Stimulated activated naive CD8-positive, alpha-beta T cell treated with anti-CD3 and anti-CD28 coated beads, Interleukin-15, amount 100 ng/mL, for 72 hours (primary cell): ENCODE measurements at regions not wholly inside any gene's neighbourhood (a gene's known extent, or its start where the extent isn't known, plus 50 kb on each side); places are given as distances from the start of the nearest gene placed in this dataset.

Experiments
- ATAC-seq: fragments of 150-1000 bp; cut with Tn5 transposase; 2 replicates; pipeline ENCODE4 v1.10.0; 2021; ENCODE audit warnings: mild to moderate bottlenecking, moderate library complexity
- DNase-seq, 2 donors: peaks; one replicate each; pipeline ENCODE4 v3.0.0; 2021 to 2022
- H3K27ac Mint-ChIP-seq, 2 donors: one replicate each; pipeline ENCODE4 v1.8.0; 2022; ENCODE audit warnings: mild to moderate bottlenecking in 2 of 2, mixed read lengths in 2 of 2, moderate library complexity in 2 of 2
- H3K27me3 Mint-ChIP-seq: one replicate; pipeline ENCODE4 v1.8.0; 2022; ENCODE audit warnings: mixed read lengths
- H3K4me1 Mint-ChIP-seq: one replicate; pipeline ENCODE4 v1.8.0; 2022; ENCODE audit warnings: mild to moderate bottlenecking, mixed read lengths
- H3K4me3 Mint-ChIP-seq, 2 donors: one replicate each; pipeline ENCODE4 v1.8.0; 2022; ENCODE audit warnings: mild to moderate bottlenecking in 2 of 2, mixed read lengths in 2 of 2, moderate library complexity in 1 of 2
- H3K9me3 Mint-ChIP-seq, 2 donors: one replicate each; pipeline ENCODE4 v1.8.0; 2022; ENCODE audit warnings: mixed read lengths in 2 of 2

DNA sequence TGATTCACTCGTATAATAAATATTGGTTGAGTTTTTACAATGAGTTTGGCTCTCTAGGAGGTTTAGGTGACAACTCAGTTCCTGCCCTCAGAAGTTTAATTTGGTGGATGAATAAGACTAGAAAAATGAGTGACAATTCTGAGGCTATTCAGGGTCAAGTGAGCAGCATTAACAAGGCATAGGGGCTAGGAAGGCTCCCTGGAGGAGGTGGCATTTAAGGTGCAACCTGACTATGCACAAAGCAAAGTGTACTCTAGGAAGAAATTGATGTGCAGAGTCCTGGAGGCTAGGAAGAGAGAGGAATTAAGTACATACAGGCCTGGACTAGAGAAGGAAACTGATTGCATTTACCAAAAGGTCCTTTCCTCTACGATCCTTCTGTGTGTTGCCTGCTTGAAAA, 440.3 kb downstream of the MED13L start:
- Mint-ChIP-seq H3K27me3 (no peaks in the 10 kb centered on the region), H3K4me1 (no peaks in the 10 kb centered on the region), H3K27ac (no peak overlapping the region), H3K4me3 (no peak overlapping the region), H3K9me3 (peaks cover 0 to 7% of the 10 kb centered on the region in 2 donors)
- DNase-seq: no peak
- no peak for ATAC-seq

DNA sequence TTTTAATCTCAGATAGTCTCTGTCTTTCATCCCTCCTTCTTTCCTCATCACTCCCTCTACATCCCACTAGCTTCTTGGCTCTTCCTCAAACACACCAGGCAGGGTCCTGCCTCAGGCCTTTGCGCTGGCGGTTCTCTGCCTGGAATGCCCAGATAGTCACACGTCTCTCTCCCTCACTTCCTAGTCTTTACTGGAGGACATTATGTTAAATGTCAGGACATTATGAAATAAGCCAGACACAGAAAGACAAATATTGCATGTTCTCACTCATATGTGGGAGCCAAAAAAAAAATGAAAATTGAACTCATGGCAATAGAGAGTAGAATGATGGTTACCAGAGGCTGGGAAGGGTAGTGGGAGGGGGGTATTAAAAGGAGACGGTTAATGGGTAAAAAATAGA, 442.0 kb downstream of the MED13L start:
- no peaks in the 10 kb centered on the region for H3K4me1 Mint-ChIP-seq
- no peak for DNase-seq
- no peak overlapping the region for H3K27ac Mint-ChIP-seq
- H3K4me3 Mint-ChIP-seq: no peak overlapping the region
- H3K9me3 Mint-ChIP-seq: peaks cover 0 to 7% of the 10 kb centered on the region in 2 donors
- ATAC-seq: no peak
- no peaks in the 10 kb centered on the region for H3K27me3 Mint-ChIP-seq

DNA sequence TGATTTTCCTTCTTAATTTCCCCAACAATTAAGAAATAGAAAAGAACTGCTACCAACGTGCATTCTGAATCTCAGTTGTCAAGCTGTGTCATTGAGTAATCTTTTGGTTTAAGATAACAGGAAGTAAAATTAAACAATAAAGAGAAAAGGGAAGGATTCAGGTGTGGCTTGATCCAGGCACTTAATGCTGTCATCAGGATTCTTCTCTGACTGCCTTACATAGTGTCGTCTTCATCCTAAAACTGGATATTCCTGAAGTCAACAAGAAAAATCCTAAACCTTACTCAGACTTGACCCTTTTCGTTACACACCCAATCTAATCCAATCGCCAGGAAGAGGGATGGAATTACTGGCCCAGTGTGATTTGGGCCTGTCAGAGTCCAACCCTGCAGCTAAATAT, 443.8 kb downstream of the MED13L start:
- Mint-ChIP-seq H3K9me3 (peaks cover 0 to 7% of the 10 kb centered on the region in 2 donors), H3K4me3 (no peak overlapping the region), H3K27ac (no peak overlapping the region), H3K4me1 (no peaks in the 10 kb centered on the region), H3K27me3 (no peaks in the 10 kb centered on the region)
- ATAC-seq: no peak
- no peak for DNase-seq

DNA sequence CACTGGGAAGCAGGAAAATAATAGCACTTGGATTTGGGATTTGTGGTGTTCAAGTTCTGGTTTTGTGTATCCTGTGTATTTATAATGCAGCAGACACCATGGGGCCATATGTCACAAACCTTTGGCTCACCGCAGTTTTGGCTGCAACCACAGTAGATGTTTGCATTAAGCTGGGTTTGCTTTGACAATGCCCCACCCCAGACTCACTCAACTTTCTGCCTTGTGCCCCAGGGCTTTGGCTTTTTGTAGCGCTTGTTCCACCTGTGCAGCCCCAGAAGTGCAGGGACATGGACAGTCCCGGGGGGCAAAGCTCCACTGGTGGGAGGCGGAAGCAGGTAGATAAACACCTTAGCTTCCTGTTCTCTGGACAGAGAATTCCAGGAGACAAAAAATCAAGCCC, 446.9 kb downstream of the MED13L start:
- DNase-seq: no peak
- H3K27me3 Mint-ChIP-seq: no peaks in the 10 kb centered on the region
- peaks cover 0 to 7% of the 10 kb centered on the region in 2 donors for H3K9me3 Mint-ChIP-seq
- no peak overlapping the region for H3K27ac Mint-ChIP-seq
- no peak overlapping the region for H3K4me3 Mint-ChIP-seq
- no peaks in the 10 kb centered on the region for H3K4me1 Mint-ChIP-seq
- no peak for ATAC-seq

DNA sequence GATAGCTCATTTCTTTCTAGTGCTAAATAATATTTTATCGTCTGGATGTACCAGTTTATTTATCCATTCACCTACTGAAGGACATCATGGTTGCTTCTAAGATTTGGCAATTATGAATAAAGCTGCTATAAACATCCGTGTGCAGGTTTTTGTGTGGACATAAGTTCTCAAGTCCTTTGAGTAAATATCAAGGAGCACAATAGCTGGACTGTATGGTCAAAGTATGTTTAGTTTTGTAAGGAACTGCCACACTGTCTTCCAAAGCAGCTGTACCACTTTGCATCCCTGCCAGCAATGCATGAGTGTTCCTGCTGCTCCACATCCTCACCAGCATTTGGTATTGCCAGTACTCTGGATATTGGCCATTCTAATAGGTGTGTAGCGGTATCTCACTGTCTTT, 447.4 kb downstream of the MED13L start:
- no peak overlapping the region for H3K4me3 Mint-ChIP-seq
- ATAC-seq (no peak), DNase-seq (no peak)
- no peaks in the 10 kb centered on the region for H3K4me1 Mint-ChIP-seq
- H3K27ac Mint-ChIP-seq: no peak overlapping the region
- H3K9me3 Mint-ChIP-seq: peaks cover 0 to 7% of the 10 kb centered on the region in 2 donors
- no peaks in the 10 kb centered on the region for H3K27me3 Mint-ChIP-seq

DNA sequence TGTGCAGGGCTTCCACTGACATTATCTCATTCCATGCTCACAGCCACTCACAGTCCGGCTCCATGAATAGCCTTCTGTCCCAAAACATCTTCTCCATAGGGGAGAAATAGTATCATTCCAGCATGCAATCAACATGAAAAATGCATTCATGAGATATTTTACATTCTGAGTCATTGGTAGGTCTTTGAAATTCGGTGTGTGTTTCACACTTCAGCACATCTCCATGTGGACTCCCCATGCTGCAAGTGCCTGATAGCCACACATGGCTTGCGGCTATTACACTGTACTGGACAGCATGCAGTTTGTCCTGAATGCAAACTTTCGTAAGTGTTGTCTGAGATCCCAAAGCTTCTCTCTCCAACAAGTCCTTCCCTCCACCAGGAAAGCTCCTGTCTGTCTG, 449.3 kb downstream of the MED13L start:
- Mint-ChIP-seq H3K27me3 (peaks cover 10% of the 10 kb centered on the region), H3K27ac (no peak overlapping the region), H3K9me3 (peaks cover 0 to 13% of the 10 kb centered on the region in 2 donors), H3K4me3 (no peak overlapping the region), H3K4me1 (no peaks in the 10 kb centered on the region)
- ATAC-seq (no peak), DNase-seq (no peak)

DNA sequence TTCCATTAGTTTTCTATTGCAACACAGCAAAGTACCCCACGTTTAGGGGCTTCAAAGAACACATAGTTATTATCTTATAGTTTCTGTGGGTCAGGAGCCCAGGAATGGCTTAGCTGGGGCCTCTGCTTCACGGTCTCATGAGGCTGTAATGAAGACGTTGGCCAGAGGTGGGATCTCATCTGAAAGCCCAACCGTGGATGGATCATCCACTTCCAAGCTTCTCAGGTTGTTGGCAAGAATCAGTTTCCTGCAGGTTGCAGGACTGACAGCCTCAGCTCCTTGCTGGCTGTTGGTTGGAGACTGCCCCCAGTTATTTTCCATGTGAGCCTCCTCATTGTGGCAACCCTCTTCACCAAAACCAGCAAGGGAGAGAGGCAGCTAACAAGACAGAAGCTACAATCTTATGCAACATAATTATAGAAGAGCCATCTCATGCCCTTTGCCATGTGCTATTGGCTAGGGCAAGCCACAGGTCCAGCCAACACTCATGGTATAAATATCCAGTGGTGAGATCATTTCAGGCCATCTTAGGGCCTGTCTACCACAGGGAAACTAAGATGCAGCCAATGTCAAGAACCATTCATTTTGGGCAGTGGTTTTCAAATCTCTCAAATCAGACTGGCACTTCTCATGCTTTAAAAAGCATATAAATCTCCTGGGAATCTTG, 452.4 kb downstream of the MED13L start:
- peaks cover 18% of the 10 kb centered on the region for H3K27me3 Mint-ChIP-seq
- no peaks in the 10 kb centered on the region for H3K4me1 Mint-ChIP-seq
- no peak for ATAC-seq
- peaks cover 0 to 9% of the 10 kb centered on the region in 2 donors for H3K9me3 Mint-ChIP-seq
- no peak overlapping the region for H3K27ac Mint-ChIP-seq
- DNase-seq: no peak
- no peak overlapping the region for H3K4me3 Mint-ChIP-seq

DNA sequence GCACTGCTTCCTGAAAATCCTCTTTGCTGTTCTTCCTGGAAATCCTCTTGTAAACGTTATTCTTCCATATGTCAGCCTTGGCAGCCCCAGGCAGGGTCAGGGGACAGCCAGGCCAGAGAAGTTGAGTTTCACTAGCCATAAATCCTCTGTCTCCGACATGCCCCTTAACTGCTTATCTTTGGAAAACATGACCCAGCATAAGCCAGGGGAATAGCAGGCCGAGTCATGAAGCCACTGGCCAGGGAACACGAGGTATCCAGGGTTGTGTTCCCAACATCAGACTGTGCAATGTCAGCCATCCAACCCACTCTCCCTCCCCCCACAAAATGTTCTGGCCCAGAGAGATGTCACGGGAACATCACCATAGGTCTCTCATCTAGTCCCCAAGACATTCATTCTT, 453.9 kb downstream of the MED13L start:
- Mint-ChIP-seq H3K9me3 (peaks cover 0 to 9% of the 10 kb centered on the region in 2 donors), H3K4me1 (no peaks in the 10 kb centered on the region), H3K4me3 (no peak overlapping the region), H3K27ac (peak overlapping the region in 1 of 2 donors; percentile 21), H3K27me3 (peaks cover 27% of the 10 kb centered on the region)
- DNase-seq (no peak), ATAC-seq (no peak)

DNA sequence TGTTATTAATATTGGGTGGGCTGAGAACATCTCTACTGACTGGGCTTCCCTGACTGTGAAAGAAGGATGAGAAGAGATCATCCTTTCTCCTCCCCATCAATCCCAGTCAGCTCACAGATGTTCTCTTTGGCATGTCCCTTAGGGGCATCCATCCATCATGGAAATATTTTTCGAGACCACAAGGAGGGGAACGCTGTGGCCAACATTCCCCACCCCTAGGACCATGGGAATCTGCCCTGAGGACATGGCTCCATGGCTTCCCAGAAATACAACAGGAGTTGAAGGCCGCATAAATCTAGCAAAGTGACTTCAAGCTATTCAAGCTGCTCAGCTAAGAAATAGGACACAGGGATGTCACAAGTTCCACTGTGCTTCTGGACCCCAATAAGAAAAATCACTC, 456.8 kb downstream of the MED13L start:
- Mint-ChIP-seq H3K27ac (no peak overlapping the region), H3K27me3 (peaks cover 37% of the 10 kb centered on the region), H3K4me1 (no peaks in the 10 kb centered on the region), H3K4me3 (no peak overlapping the region), H3K9me3 (peaks cover 0 to 9% of the 10 kb centered on the region in 2 donors)
- DNase-seq (no peak), ATAC-seq (no peak)

DNA sequence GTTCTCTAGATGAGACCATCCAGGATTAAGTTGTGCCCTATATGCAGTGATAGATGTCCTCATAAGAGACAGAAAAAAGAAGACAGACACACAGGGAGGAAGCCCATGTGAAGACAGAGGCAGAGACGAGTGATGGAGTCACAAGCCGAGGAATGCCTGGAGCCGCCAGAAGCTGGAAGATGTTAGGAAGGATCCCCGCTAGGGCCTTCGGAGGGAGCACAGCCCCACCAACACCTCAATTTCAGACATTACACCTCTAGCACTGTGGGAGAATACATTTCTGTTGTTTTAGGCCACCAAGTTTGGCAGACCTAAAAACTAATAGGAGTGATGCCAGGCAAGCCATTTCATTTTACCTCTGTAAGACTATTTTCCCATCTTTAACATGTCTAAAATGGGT, 458.5 kb downstream of the MED13L start:
- no peak for DNase-seq
- Mint-ChIP-seq H3K4me1 (no peaks in the 10 kb centered on the region), H3K27me3 (peaks cover 42% of the 10 kb centered on the region), H3K27ac (no peak overlapping the region), H3K9me3 (peaks cover 0 to 16% of the 10 kb centered on the region in 2 donors), H3K4me3 (no peak overlapping the region)
- no peak for ATAC-seq

DNA sequence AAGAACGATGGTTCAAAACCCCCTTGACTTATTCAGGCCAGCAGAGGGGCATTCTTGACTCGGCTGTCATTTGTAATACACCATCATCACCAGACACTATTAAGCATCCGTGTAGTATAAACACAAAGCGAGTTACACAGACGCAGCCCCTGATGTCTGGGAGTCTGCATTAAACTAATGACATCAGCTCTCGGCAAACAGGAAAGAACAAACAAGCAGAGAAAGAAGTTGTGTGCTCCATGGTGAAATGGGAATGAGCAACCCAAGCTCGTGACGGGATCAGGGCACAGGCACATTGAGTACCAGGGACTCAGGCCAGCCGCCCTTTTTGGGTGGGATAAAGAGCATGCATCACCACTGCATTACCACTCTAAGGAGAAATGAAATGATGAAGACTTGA, 460.1 kb downstream of the MED13L start:
- no peak for DNase-seq
- Mint-ChIP-seq H3K27ac (no peak overlapping the region), H3K9me3 (peaks cover 5 to 17% of the 10 kb centered on the region in 2 donors), H3K4me3 (no peak overlapping the region), H3K4me1 (no peaks in the 10 kb centered on the region), H3K27me3 (peaks cover 34% of the 10 kb centered on the region)
- no peak for ATAC-seq

DNA sequence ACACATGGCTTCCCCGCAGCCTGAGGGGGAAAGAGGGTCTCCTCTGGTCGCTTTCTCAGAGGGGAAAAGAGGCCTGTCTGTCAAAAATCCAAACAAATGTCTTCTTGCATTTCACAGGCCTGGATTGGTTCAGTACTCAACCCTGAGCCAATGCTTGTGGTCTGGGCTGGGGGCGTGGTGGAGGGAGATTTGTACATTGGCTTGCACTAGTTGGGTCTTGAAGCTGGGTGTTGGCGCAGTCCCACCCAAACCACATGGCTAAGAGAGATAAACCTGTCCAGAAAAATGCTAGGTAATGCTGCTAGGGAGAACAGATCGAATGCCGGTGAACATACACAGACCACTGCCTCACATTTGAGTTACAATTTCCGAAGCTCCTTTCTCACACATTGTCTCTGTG, 461.6 kb downstream of the MED13L start:
- DNase-seq (no peak), ATAC-seq (no peak)
- Mint-ChIP-seq H3K4me1 (no peaks in the 10 kb centered on the region), H3K9me3 (peaks cover 9 to 21% of the 10 kb centered on the region in 2 donors), H3K4me3 (no peak overlapping the region), H3K27me3 (peaks cover 26% of the 10 kb centered on the region), H3K27ac (no peak overlapping the region)

DNA sequence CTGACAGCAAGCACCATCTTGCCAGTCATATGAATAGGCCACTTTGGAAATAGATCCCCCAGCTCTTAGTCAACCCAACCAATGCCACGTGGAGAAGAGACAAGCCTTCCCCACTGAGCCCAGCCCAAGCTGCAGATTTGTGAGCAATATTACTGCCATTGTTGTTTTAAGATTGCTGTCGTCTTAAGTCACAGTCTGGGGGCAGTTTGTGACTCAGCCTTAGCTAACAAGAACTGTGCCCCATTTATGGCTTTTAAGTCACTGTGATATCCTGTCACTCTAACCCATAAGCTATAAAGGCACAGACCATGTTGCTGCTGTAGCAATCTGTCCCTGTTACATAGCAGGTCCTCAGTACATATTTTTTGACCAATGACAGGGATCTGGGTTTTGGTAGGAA, 464.2 kb downstream of the MED13L start:
- Mint-ChIP-seq H3K4me1 (no peaks in the 10 kb centered on the region), H3K27me3 (peaks cover 26% of the 10 kb centered on the region), H3K9me3 (peaks cover 15 to 26% of the 10 kb centered on the region in 2 donors), H3K4me3 (no peak overlapping the region), H3K27ac (no peak overlapping the region)
- no peak for DNase-seq
- no peak for ATAC-seq

DNA sequence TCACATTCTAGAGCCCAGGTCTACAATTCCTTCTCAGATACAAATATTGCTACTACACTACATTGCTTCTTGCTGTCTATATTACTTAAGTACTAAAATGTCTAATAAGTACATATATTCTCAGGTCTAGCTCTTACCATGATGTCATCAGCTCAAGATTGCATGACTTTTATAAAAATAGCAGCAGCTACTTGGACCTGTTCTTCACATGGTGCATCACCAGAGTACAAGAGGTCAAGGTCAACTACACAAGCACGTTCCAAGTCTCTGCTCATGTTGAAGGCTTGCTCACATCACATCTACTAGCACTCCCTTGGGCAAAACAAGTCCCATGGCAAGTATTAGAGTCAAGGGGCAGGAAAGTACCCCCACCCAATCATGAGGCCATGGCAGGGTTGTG, 465.6 kb downstream of the MED13L start:
- H3K4me1 Mint-ChIP-seq: no peaks in the 10 kb centered on the region
- H3K9me3 Mint-ChIP-seq: peaks cover 15 to 26% of the 10 kb centered on the region in 2 donors
- no peak for DNase-seq
- H3K27me3 Mint-ChIP-seq: peaks cover 22% of the 10 kb centered on the region
- no peak overlapping the region for H3K4me3 Mint-ChIP-seq
- H3K27ac Mint-ChIP-seq: no peak overlapping the region
- ATAC-seq: no peak

DNA sequence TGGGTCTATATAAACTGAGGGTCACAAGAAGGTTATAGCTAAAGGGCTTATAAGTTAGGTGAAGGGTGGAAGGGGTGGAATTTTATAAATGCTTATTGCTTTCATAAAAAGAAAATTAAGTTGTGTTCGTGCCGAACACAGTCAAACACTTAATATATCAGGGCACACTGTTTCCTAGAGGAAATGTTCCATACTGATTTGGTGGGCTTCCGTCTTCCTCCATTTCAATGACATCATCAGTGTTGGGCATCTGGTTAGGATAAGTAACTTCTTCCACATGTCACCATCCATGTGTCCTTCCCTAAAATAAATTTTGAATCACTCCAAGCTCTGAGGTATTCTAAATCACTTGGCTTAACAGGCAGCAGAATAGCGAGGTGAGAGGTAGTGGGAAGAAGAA, 466.4 kb downstream of the MED13L start:
- ATAC-seq: no peak
- H3K4me3 Mint-ChIP-seq: no peak overlapping the region
- no peaks in the 10 kb centered on the region for H3K4me1 Mint-ChIP-seq
- no peak for DNase-seq
- H3K9me3 Mint-ChIP-seq: peaks cover 15 to 26% of the 10 kb centered on the region in 2 donors
- peaks cover 16% of the 10 kb centered on the region for H3K27me3 Mint-ChIP-seq
- H3K27ac Mint-ChIP-seq: no peak overlapping the region

DNA sequence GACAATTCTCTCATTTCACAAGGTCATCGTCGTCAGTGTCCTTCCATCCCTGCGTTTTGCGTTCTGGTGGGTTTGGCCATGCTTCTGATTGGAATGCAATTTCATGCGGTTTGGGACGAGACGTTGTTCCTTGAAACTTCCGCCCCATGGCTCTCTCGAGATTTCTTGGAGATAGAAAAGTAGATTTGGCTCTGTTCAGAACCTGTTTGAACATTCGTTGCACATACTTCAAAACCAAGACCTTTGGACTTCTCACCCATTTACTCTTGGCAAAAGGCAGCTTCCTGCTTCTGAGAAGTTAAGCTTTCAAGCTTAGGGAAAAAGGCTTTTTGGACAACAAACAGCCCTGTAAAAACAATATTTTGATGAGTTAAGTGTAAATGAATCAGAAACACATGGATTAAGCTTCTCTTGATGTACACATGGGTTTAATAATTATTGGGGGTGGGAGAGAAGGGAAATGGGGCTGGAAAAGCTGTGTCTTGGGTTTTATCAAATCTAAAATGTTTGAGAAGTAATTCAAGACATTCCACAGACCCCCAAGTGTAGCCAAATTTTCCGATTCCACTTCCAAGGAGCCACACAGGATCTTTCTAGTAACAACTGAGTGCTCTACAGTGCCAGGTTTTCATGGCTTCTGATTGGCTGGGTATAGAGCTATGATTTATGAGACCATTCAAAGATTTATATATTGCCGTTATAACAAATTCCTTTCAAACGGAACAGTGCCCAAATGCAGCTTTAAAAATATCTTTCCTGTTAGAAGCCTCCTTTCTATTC, 467.2 kb downstream of the MED13L start:
- Mint-ChIP-seq H3K27ac (no peak overlapping the region), H3K9me3 (peaks cover 15 to 26% of the 10 kb centered on the region in 2 donors)
- no peak for ATAC-seq

More for the DNA sequence above, 467.2 kb downstream of the MED13L start:
- Mint-ChIP-seq H3K4me3 (no peak overlapping the region), H3K27me3 (peaks cover 16% of the 10 kb centered on the region), H3K4me1 (no peaks in the 10 kb centered on the region)
- no peak for DNase-seq
